ENCODE measurements at regions not wholly inside any gene's neighbourhood (a gene's known extent, or its start where the extent isn't known, plus 50 kb on each side); places are given as distances from the start of the nearest gene placed in this dataset.

DNA sequence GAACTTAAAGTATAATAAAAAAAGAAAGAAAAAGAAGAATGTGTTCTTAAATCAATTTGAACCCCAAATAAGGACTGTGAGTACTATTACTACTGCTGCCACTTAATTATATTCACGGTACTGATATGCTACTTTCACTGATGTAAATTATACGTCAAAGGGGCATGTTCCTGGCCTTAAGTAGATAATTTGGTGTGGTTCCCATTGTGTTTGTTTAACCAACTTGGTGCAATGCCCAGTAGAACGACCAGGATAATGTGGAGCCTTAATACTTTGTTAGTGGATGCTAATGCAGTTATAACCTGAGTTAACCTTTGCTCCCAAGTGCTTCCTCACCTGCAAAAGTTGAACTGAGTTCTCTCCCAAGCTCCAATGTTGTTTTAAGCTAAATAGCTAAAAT, 142.0 kb downstream of the NR4A2 start:
- Histone ChIP-seq H3K4me1 (ENCODE audit: insufficient read depth) (0 out of 2 replicates have a peak, but pooled peaks cover 5% of the 10 kb centered on the region), H3K9me2 (ENCODE audit: insufficient read depth) (no peaks in the 10 kb centered on the region), H3F3A (replicated peaks; ENCODE audit: low read depth) (no peaks in the 10 kb centered on the region), H3K27me3 (ENCODE audit: insufficient read depth) (no peaks in the 10 kb centered on the region), H4K20me1 (replicated peaks; ENCODE audit: insufficient read depth) (no peaks in the 10 kb centered on the region), H3K4me2 (no peak overlapping the region), H3K79me2 (replicated peaks; ENCODE audit: insufficient read depth) (0 out of 2 replicates have a peak, but pooled peaks cover 7% of the 10 kb centered on the region), H2AFZ (no peak overlapping the region), H3K36me3 (ENCODE audit: insufficient read depth) (no peaks in the 10 kb centered on the region), H3K4me3 (no peak overlapping the region), H3K27ac (ENCODE audit: low read depth) (no peak overlapping the region)
- H3K4me1 Mint-ChIP-seq, result peaks cover 4% of the 10 kb centered on the region; the same call in 2 of the 3 replicates
- H3K9me3 Mint-ChIP-seq, result no peaks in the 10 kb centered on the region; the same call in 2 of the 3 replicates
- DNase-seq (ENCODE audit: low spot score), result no peak
- no peak overlapping the region for H3K4me3 Mint-ChIP-seq
- H3K27ac Mint-ChIP-seq, result no peak overlapping the region
- 0 out of 3 replicates have a peak, but pooled peaks cover 3% of the 10 kb centered on the region for H3K36me3 Mint-ChIP-seq (ENCODE audit: low read depth)
- TF ChIP-seq NANOG (IDR thresholded peaks at IDR 0.05; ENCODE audit: borderline replicate concordance) (no peak), CREB1 (CRISPR knock-in tag; IDR thresholded peaks at IDR 0.05; ENCODE audit: low read depth) (no peak), STAT1 (IDR thresholded peaks at IDR 0.05; ENCODE audit: unreplicated experiment) (no peak), ZNF331 (CRISPR knock-in tag; IDR thresholded peaks at IDR 0.05; ENCODE audit: low read depth) (no peak), JUNB (IDR thresholded peaks at IDR 0.05; ENCODE audit: unreplicated experiment) (no peak)
- TF ChIP-seq, protein P1, sequence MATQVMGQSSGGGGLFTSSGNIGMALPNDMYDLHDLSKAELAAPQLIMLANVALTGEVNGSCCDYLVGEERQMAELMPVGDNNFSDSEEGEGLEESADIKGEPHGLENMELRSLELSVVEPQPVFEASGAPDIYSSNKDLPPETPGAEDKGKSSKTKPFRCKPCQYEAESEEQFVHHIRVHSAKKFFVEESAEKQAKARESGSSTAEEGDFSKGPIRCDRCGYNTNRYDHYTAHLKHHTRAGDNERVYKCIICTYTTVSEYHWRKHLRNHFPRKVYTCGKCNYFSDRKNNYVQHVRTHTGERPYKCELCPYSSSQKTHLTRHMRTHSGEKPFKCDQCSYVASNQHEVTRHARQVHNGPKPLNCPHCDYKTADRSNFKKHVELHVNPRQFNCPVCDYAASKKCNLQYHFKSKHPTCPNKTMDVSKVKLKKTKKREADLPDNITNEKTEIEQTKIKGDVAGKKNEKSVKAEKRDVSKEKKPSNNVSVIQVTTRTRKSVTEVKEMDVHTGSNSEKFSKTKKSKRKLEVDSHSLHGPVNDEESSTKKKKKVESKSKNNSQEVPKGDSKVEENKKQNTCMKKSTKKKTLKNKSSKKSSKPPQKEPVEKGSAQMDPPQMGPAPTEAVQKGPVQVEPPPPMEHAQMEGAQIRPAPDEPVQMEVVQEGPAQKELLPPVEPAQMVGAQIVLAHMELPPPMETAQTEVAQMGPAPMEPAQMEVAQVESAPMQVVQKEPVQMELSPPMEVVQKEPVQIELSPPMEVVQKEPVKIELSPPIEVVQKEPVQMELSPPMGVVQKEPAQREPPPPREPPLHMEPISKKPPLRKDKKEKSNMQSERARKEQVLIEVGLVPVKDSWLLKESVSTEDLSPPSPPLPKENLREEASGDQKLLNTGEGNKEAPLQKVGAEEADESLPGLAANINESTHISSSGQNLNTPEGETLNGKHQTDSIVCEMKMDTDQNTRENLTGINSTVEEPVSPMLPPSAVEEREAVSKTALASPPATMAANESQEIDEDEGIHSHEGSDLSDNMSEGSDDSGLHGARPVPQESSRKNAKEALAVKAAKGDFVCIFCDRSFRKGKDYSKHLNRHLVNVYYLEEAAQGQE (IDR thresholded peaks at IDR 0.05; ENCODE audit: unreplicated experiment), result no peak
- TF ChIP-seq, protein P2, sequence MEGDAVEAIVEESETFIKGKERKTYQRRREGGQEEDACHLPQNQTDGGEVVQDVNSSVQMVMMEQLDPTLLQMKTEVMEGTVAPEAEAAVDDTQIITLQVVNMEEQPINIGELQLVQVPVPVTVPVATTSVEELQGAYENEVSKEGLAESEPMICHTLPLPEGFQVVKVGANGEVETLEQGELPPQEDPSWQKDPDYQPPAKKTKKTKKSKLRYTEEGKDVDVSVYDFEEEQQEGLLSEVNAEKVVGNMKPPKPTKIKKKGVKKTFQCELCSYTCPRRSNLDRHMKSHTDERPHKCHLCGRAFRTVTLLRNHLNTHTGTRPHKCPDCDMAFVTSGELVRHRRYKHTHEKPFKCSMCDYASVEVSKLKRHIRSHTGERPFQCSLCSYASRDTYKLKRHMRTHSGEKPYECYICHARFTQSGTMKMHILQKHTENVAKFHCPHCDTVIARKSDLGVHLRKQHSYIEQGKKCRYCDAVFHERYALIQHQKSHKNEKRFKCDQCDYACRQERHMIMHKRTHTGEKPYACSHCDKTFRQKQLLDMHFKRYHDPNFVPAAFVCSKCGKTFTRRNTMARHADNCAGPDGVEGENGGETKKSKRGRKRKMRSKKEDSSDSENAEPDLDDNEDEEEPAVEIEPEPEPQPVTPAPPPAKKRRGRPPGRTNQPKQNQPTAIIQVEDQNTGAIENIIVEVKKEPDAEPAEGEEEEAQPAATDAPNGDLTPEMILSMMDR (conservative IDR thresholded peaks at IDR 0.05; ENCODE audit: low read depth in 2 of 2), result no peak
- TF ChIP-seq, protein P3, sequence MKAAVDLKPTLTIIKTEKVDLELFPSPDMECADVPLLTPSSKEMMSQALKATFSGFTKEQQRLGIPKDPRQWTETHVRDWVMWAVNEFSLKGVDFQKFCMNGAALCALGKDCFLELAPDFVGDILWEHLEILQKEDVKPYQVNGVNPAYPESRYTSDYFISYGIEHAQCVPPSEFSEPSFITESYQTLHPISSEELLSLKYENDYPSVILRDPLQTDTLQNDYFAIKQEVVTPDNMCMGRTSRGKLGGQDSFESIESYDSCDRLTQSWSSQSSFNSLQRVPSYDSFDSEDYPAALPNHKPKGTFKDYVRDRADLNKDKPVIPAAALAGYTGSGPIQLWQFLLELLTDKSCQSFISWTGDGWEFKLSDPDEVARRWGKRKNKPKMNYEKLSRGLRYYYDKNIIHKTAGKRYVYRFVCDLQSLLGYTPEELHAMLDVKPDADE (IDR thresholded peaks at IDR 0.05), result no peak
- H3K27me3 Mint-ChIP-seq (ENCODE audit: insufficient read depth, low read depth, poor library complexity), result no peaks in the 10 kb centered on the region
- no peak for ATAC-seq

DNA sequence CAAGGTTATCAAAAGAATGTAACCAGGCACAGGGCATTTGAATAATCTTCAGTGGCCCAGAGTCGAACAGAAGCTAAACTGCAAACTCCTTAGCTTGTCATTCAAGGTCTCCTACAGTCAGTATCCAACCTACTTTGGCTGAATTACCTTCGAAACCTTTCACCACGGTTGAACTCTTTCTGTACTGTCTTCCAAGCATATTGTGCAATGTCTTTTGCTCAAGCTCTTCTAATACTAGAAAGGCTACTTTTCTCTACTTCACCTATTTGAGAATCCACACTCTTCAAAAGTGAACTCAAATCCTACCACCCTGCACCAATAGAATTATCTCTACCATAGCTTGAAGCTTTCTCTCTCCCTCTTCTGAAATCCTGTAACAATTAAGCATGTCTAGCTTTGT, 142.9 kb downstream of the NR4A2 start:
- H3K79me2 ChIP-seq (replicated peaks; ENCODE audit: insufficient read depth), result 0 out of 2 replicates have a peak, but pooled peaks cover 7% of the 10 kb centered on the region
- no peaks in the 10 kb centered on the region for H3F3A ChIP-seq (replicated peaks; ENCODE audit: low read depth)
- H3K4me2 ChIP-seq, result no peak overlapping the region
- no peak overlapping the region for H2AFZ ChIP-seq
- ATAC-seq, result no peak
- H3K27ac ChIP-seq (ENCODE audit: low read depth), result no peak overlapping the region
- no peak overlapping the region for H3K4me3 ChIP-seq
- no peaks in the 10 kb centered on the region for H3K36me3 ChIP-seq (ENCODE audit: insufficient read depth)
- H3K9me3 Mint-ChIP-seq, result no peaks in the 10 kb centered on the region; the same call in 2 of the 3 replicates
- no peaks in the 10 kb centered on the region for H3K27me3 ChIP-seq (ENCODE audit: insufficient read depth)
- no peak overlapping the region for H3K27ac Mint-ChIP-seq
- DNase-seq (ENCODE audit: low spot score), result no peak
- H3K4me3 Mint-ChIP-seq, result no peak overlapping the region
- peaks cover 4% of the 10 kb centered on the region; the same call in 2 of the 3 replicates for H3K4me1 Mint-ChIP-seq
- H3K9me2 ChIP-seq (ENCODE audit: insufficient read depth), result no peaks in the 10 kb centered on the region
- 0 out of 3 replicates have a peak, but pooled peaks cover 2% of the 10 kb centered on the region for H3K36me3 Mint-ChIP-seq (ENCODE audit: low read depth)
- H3K4me1 ChIP-seq (ENCODE audit: insufficient read depth), result 0 out of 2 replicates have a peak, but pooled peaks cover 5% of the 10 kb centered on the region
- no peaks in the 10 kb centered on the region for H3K27me3 Mint-ChIP-seq (ENCODE audit: insufficient read depth, low read depth, poor library complexity)
- no peaks in the 10 kb centered on the region for H4K20me1 ChIP-seq (replicated peaks; ENCODE audit: insufficient read depth)
- TF ChIP-seq POLR2AphosphoS5 (IDR thresholded peaks at IDR 0.05; ENCODE audit: low read depth) (no peak), STAT1 (IDR thresholded peaks at IDR 0.05; ENCODE audit: unreplicated experiment) (no peak), JUNB (IDR thresholded peaks at IDR 0.05; ENCODE audit: unreplicated experiment) (no peak), ZNF114 (CRISPR knock-in tag; IDR thresholded peaks at IDR 0.05) (no peak)

Measured in GM23338 (cell line).